ENCODE measurements at regions not wholly inside any gene's neighbourhood (a gene's known extent, or its start where the extent isn't known, plus 50 kb on each side); places are given as distances from the start of the nearest gene placed in this dataset.

GRCh38 chr11:44403587-44404273, 93.8 kb upstream of the ALX4 start:
- TF ChIP-seq POLR2A (IDR thresholded peaks at IDR 0.05) (no peak), POLR2AphosphoS5 (IDR thresholded peaks at IDR 0.05) (no peak)
- TF ChIP-seq, protein P1, sequence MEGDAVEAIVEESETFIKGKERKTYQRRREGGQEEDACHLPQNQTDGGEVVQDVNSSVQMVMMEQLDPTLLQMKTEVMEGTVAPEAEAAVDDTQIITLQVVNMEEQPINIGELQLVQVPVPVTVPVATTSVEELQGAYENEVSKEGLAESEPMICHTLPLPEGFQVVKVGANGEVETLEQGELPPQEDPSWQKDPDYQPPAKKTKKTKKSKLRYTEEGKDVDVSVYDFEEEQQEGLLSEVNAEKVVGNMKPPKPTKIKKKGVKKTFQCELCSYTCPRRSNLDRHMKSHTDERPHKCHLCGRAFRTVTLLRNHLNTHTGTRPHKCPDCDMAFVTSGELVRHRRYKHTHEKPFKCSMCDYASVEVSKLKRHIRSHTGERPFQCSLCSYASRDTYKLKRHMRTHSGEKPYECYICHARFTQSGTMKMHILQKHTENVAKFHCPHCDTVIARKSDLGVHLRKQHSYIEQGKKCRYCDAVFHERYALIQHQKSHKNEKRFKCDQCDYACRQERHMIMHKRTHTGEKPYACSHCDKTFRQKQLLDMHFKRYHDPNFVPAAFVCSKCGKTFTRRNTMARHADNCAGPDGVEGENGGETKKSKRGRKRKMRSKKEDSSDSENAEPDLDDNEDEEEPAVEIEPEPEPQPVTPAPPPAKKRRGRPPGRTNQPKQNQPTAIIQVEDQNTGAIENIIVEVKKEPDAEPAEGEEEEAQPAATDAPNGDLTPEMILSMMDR (IDR thresholded peaks at IDR 0.05), result no peak
- H3K27ac ChIP-seq, result no peak overlapping the region
- H3K4me1 ChIP-seq, result no peaks in the 10 kb centered on the region
- no peak for DNase-seq (ENCODE audit: low spot score in 2 of 2)
- no peaks in the 10 kb centered on the region for H3K9me3 ChIP-seq
- H3K36me3 ChIP-seq, result no peaks in the 10 kb centered on the region
- H3K27me3 ChIP-seq, result no peaks in the 10 kb centered on the region
- intact Hi-C loops (cut with DNase I; ENCODE audit: low total_unique reads), result no loop called here
- H3K4me3 ChIP-seq, result no peak overlapping the region

DNA sequence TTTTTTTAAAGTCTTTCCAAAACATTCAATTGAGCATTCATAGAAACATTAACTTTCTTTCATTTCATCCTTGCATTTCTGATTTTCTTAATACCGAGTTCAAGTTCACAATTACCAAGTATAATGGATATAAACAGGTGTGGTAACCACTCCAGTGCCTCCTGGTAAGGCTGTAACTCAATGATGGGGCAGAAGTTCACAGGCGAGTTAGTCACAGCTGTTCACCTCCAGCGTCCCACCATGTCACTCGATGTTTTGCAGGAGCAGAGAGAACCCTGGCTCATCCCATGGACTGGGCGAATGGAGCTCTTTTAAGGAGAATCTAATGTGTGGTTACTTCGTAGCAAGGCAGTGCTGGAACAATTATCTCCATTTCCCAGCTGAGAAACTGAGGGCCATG, 94.4 kb upstream of the ALX4 start:
- H3K27me3 ChIP-seq, result no peaks in the 10 kb centered on the region
- H3K9me3 ChIP-seq, result no peaks in the 10 kb centered on the region
- DNase-seq (ENCODE audit: low spot score in 2 of 2), result no peak
- H3K4me3 ChIP-seq, result no peak overlapping the region
- no peak for TF ChIP-seq POLR2A (IDR thresholded peaks at IDR 0.05)
- no peak for TF ChIP-seq POLR2AphosphoS5 (IDR thresholded peaks at IDR 0.05)
- TF ChIP-seq, protein P1 (IDR thresholded peaks at IDR 0.05), result no peak
- no peak overlapping the region for H3K27ac ChIP-seq
- H3K4me1 ChIP-seq, result no peaks in the 10 kb centered on the region
- intact Hi-C loops (cut with DNase I; ENCODE audit: low total_unique reads), result no loop called here
- no peaks in the 10 kb centered on the region for H3K36me3 ChIP-seq

GRCh38 chr11:44404736-44405395, 94.9 kb upstream of the ALX4 start:
- Histone ChIP-seq H3K4me3 (no peak overlapping the region), H3K4me1 (no peaks in the 10 kb centered on the region), H3K36me3 (no peaks in the 10 kb centered on the region), H3K27me3 (no peaks in the 10 kb centered on the region), H3K27ac (no peak overlapping the region), H3K9me3 (no peaks in the 10 kb centered on the region)
- DNase-seq (ENCODE audit: low spot score in 2 of 2), result no peak
- TF ChIP-seq POLR2AphosphoS5 (IDR thresholded peaks at IDR 0.05) (no peak), POLR2A (IDR thresholded peaks at IDR 0.05) (no peak)
- TF ChIP-seq, protein P1 (IDR thresholded peaks at IDR 0.05), result no peak
- intact Hi-C loops (cut with DNase I; ENCODE audit: low total_unique reads), result no loop called here

GRCh38 chr11:44407211-44407996, 97.5 kb upstream of the ALX4 start:
- no peak for DNase-seq (ENCODE audit: low spot score in 2 of 2)
- Histone ChIP-seq H3K9me3 (no peaks in the 10 kb centered on the region), H3K36me3 (no peaks in the 10 kb centered on the region), H3K4me3 (no peak overlapping the region), H3K4me1 (no peaks in the 10 kb centered on the region), H3K27ac (no peak overlapping the region), H3K27me3 (no peaks in the 10 kb centered on the region)
- intact Hi-C loops (cut with DNase I; ENCODE audit: low total_unique reads), result no loop called here
- TF ChIP-seq POLR2AphosphoS5 (IDR thresholded peaks at IDR 0.05), result no peak
- TF ChIP-seq POLR2A (IDR thresholded peaks at IDR 0.05), result no peak
- TF ChIP-seq, protein P1 (IDR thresholded peaks at IDR 0.05), result no peak

DNA sequence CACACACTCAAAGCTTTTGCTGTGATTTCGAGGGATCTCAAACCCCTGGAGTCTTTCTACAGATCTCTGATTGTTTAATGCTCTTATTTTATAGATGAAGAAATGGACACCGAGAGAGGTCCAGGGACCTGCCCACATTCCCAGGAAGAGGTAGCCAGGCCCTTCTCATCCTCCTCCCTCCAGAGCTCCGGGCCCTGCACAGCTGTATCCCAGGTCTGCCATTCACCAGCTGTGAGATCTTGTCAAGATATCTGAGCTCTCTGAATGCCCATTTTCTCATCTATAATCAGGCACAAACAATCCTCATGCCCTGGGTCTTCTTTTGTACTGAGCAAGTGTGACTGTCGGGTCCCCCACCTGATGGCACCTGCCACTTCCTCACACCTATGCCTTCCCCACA, 98.2 kb upstream of the ALX4 start:
- no peaks in the 10 kb centered on the region for H3K36me3 ChIP-seq
- H3K27ac ChIP-seq, result no peak overlapping the region
- H3K9me3 ChIP-seq, result no peaks in the 10 kb centered on the region
- no peaks in the 10 kb centered on the region for H3K4me1 ChIP-seq
- DNase-seq (ENCODE audit: low spot score in 2 of 2), result no peak
- H3K27me3 ChIP-seq, result no peaks in the 10 kb centered on the region
- no peak overlapping the region for H3K4me3 ChIP-seq
- TF ChIP-seq POLR2A (IDR thresholded peaks at IDR 0.05) (no peak), POLR2AphosphoS5 (IDR thresholded peaks at IDR 0.05) (no peak)
- TF ChIP-seq, protein P1 (IDR thresholded peaks at IDR 0.05), result no peak
- intact Hi-C loops (cut with DNase I; ENCODE audit: low total_unique reads), result no loop called here
